SH-SY5Y (cell line): ENCODE measurements at regions not wholly inside any gene's neighbourhood (a gene's known extent, or its start where the extent isn't known, plus 50 kb on each side); places are given as distances from the start of the nearest gene placed in this dataset.

Experiments
- GATA2 ChIP-seq: IDR thresholded peaks from 2 replicates; pipeline ENCODE4 v1.6.1; 2011; ENCODE audit warnings: mild to moderate bottlenecking, low read depth, low read length
- GATA3 ChIP-seq: IDR thresholded peaks from 2 replicates; pipeline ENCODE4 v1.6.1; 2011; ENCODE audit warnings: low read depth, mild to moderate bottlenecking, low read length, moderate library complexity

- TF ChIP-seq GATA2: no peak
- TF ChIP-seq GATA3: no peak
Observed at GRCh38 chr13:73767747-73768315, 366.4 kb downstream of the KLF12 start.
